B cell (primary cell): ENCODE measurements at regions not wholly inside any gene's neighbourhood (a gene's known extent, or its start where the extent isn't known, plus 50 kb on each side); places are given as distances from the start of the nearest gene placed in this dataset.

Source experiments
- ATAC-seq: fragments of 200-7000 bp; cut with Tn5 transposase; one replicate; pipeline ENCODE4 v1.10.0; 2021; ENCODE audit warnings: low read depth, mild to moderate bottlenecking, moderate number of reproducible peaks, moderate library complexity
- CTCF ChIA-PET: fragments of 350-600 bp; sonication (Branson Sonifier 250); formaldehyde crosslinking; loops from one replicate; lab custom pipeline; 2021; ENCODE audit warnings: antibody characterized with exemption, inconsistent platforms; lab: Charles Lee
- POLR2A ChIA-PET: fragments of 350-600 bp; sonication (Branson Sonifier 250); formaldehyde crosslinking; loops from one replicate; lab custom pipeline; 2021; ENCODE audit warnings: antibody characterized with exemption; lab: Charles Lee
- DNase-seq: peaks from one replicate; pipeline ENCODE4 v3.0.0; 2013
- H2AFZ ChIP-seq: 2 replicates; pipeline ENCODE4 v1.6.1; 2012; ENCODE audit warnings: mild to moderate bottlenecking, low read depth, low read length; ENCODE audit not compliant: insufficient read depth, poor library complexity, severe bottlenecking
- H3K27ac ChIP-seq, 2 donors: 1 replicate in 1 of 2; 2 replicates in 1 of 2; pipeline ENCODE4 v1.5.1; 2012 to 2013; ENCODE audit warnings: low read length in 2 of 2, mild to moderate bottlenecking in 2 of 2, moderate library complexity in 1 of 2
- H3K27me3 ChIP-seq, 4 experiments: fragments of 200-600 bp in 1 of 4; sonication (generic) in 1 of 4; replicated peaks in 1 of 4; 1 replicate in 2 of 4; 2 replicates in 2 of 4; pipeline versions ENCODE4 v1.6.1 to v1.7.0; 2013 to 2016; ENCODE audit warnings: low read length in 3 of 4, mild to moderate bottlenecking in 2 of 4, mixed read lengths in 1 of 4, moderate library complexity in 1 of 4; ENCODE audit not compliant: insufficient read depth in 4 of 4, control insufficient read depth in 3 of 4; ENCODE audit errors: control extremely low read depth in 1 of 4
- H3K36me3 ChIP-seq, 2 experiments: replicated peaks in 1 of 2; 1 replicate in 1 of 2; 2 replicates in 1 of 2; pipeline versions ENCODE4 v1.6.1 to v1.7.1; 2013; ENCODE audit warnings: low read length in 1 of 2; ENCODE audit not compliant: insufficient read depth in 2 of 2, control insufficient read depth in 1 of 2; ENCODE audit errors: control extremely low read depth in 1 of 2, extremely low read depth in 1 of 2
- H3K4me1 ChIP-seq, 2 donors: fragments of 200-600 bp in 1 of 2; sonication (generic) in 1 of 2; 1 replicate in 1 of 2; 2 replicates in 1 of 2; pipeline versions ENCODE4 v1.5.1 to v1.6.1; 2013 to 2017; ENCODE audit warnings: low read length in 2 of 2; ENCODE audit not compliant: control insufficient read depth in 2 of 2, insufficient read depth in 2 of 2
- H3K4me2 ChIP-seq: replicated peaks from 2 replicates; pipeline ENCODE3; 2012; ENCODE audit warnings: mild to moderate bottlenecking, low read depth, low read length; ENCODE audit not compliant: poor library complexity, severe bottlenecking
- H3K4me3 ChIP-seq, 5 experiments: fragments of 200-600 bp in 1 of 5; sonication (generic) in 1 of 5; 1 replicate in 3 of 5; 2 replicates in 2 of 5; pipeline versions ENCODE4 v1.5.1 to v1.7.0; 2011 to 2016; ENCODE audit warnings: low read length in 4 of 5, mild to moderate bottlenecking in 4 of 5, low read depth in 2 of 5, control low read depth in 1 of 5, moderate library complexity in 1 of 5; ENCODE audit not compliant: insufficient read depth in 1 of 5; ENCODE audit errors: control extremely low read depth in 1 of 5, extremely low read depth in 1 of 5
- H3K79me2 ChIP-seq: fragments of 200-600 bp; sonication (generic); one replicate; pipeline ENCODE4 v1.6.0; 2016; ENCODE audit warnings: low read length; ENCODE audit not compliant: control insufficient read depth, insufficient read depth
- H3K9ac ChIP-seq: fragments of 200-600 bp; sonication (generic); 2 replicates; pipeline ENCODE4 v1.6.1; 2017; ENCODE audit warnings: mild to moderate bottlenecking, low read length, moderate library complexity
- H3K9me3 ChIP-seq, 3 donors: one replicate each; pipeline versions ENCODE4 v1.6.1 to v1.7.1; 2013; ENCODE audit warnings: low read length in 2 of 3; ENCODE audit not compliant: control insufficient read depth in 2 of 3, insufficient read depth in 1 of 3; ENCODE audit errors: control extremely low read depth in 1 of 3
- H4K20me1 ChIP-seq: 2 replicates; pipeline ENCODE4 v1.6.0; 2012; ENCODE audit warnings: mild to moderate bottlenecking, low read length; ENCODE audit not compliant: insufficient read depth, control insufficient read depth, poor library complexity, severe bottlenecking
- H3K27ac Mint-ChIP-seq: one replicate; pipeline ENCODE4 v1.8.0; 2021; ENCODE audit warnings: mixed read lengths
- H3K27me3 Mint-ChIP-seq: one replicate; pipeline ENCODE4 v1.8.0; 2021; ENCODE audit warnings: mixed read lengths
- H3K4me1 Mint-ChIP-seq: one replicate; pipeline ENCODE4 v1.8.0; 2021; ENCODE audit warnings: mixed read lengths
- H3K4me3 Mint-ChIP-seq: one replicate; pipeline ENCODE4 v1.8.0; 2021; ENCODE audit warnings: mixed read lengths
- H3K9me3 Mint-ChIP-seq: one replicate; pipeline ENCODE4 v1.8.0; 2022; ENCODE audit warnings: mixed read lengths; ENCODE audit not compliant: insufficient read depth
- CTCF ChIP-seq: fragments of 200-600 bp; IDR thresholded peaks from one replicate; pipeline ENCODE4 v1.8.0; 2022; ENCODE audit warnings: antibody characterized with exemption, mild to moderate bottlenecking
- EZH2 ChIP-seq: IDR thresholded peaks from 2 replicates; pipeline ENCODE4 v1.6.1; 2012; ENCODE audit warnings: borderline replicate concordance, low read depth, mild to moderate bottlenecking, moderate library complexity, low read length; ENCODE audit not compliant: insufficient read depth, poor library complexity, severe bottlenecking
- WGBS: methylation state at CpG from one replicate; pipeline ENCODE4 v1.1.5; 2013; ENCODE audit warnings: missing lambda C conversion rate; ENCODE audit not compliant: insufficient coverage; 5-methylcytosine and 5-hydroxymethylcytosine counted together
- intact Hi-C: fragments of 100-400 bp; cut with micrococcal nuclease; formaldehyde crosslinking; loops from one replicate; pipeline ENCODE4 v1.10.0; 2022

DNA sequence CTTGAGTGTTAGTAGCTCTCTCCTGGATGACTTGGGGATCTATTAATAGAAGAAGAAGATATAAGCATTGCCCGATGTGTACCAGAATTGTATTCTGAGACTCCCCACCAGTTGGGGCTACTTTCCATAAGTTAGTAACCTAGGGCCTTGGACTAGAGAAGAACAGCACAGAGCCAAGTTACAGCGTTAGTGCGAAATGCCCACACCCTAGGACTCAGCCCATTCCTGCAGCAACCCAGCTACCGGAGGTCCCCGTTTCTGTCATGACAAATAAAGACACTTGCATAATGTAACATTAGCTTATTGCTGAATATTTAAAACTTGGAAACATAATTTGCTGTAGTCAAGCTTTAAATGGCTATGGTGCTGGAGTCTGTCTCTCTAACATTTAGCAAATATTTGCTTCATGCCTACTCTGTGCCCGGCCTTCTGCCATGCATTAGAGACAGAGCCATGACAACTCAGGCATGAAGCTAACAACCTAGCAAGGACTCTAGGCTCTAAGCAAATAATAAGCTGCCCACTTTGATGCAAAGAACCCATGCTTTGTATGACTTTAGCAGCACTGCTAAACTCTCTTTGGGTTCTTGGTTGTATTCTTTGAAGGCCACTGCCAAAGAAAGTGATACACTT, 103.4 kb upstream of the COL21A1 start:
- CTCF ChIA-PET, result interaction anchor here (1.5 kb wide), 1 partner anchor 245 kb away, joined by 3 read pairs; no protein-coding TSS in a partner anchor
- no peak overlapping the region for H3K4me2 ChIP-seq
- no peaks in the 10 kb centered on the region for H3K4me1 ChIP-seq
- no peak overlapping the region for H2AFZ ChIP-seq
- Mint-ChIP-seq H3K9me3 (no peaks in the 10 kb centered on the region), H3K4me1 (no peaks in the 10 kb centered on the region), H3K4me3 (no peak overlapping the region), H3K27ac (no peak overlapping the region), H3K27me3 (peaks cover 10% of the 10 kb centered on the region)
- intact Hi-C loops, result no loop called here
- no peaks in the 10 kb centered on the region for H4K20me1 ChIP-seq
- no peak overlapping the region for H3K4me3 ChIP-seq
- TF ChIP-seq EZH2 (no peak), CTCF (no peak)
- POLR2A ChIA-PET, result no interaction called here
- no peak overlapping the region for H3K9ac ChIP-seq
- no peaks in the 10 kb centered on the region for H3K79me2 ChIP-seq
- H3K27ac ChIP-seq, result no peak overlapping the region
- no peaks in the 10 kb centered on the region for H3K36me3 ChIP-seq
- ATAC-seq (no peak), DNase-seq (no peak)
- no peaks in the 10 kb centered on the region for H3K9me3 ChIP-seq
- 100% methylated on average over 1 of the region's 6 CpGs for WGBS
- H3K27me3 ChIP-seq, result peaks cover 0 to 8% (median 0%) of the 10 kb centered on the region in 4 experiments

DNA sequence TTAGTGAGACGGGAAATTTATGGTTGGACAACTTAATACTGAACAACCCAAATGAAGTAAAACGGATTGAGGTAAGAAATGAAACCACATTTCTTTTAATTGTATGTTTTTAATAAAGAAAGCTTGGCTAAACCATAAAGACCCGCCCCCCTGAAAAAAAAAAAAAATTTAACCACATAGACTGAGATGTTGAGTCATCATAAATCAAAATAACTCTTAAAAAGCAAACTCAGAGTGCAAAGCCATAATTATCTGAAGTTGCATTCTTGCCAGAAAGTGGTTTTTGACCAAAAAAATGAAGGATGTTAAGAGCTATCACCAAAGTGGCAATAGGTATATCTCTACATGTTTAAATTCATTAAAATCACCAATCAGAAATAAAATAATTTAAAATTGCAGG, 101.8 kb upstream of the COL21A1 start:
- H3K4me1 Mint-ChIP-seq, result no peaks in the 10 kb centered on the region
- ATAC-seq, result no peak
- H3K4me2 ChIP-seq, result no peak overlapping the region
- no peak overlapping the region for H3K27ac Mint-ChIP-seq
- H3K9me3 ChIP-seq, result no peaks in the 10 kb centered on the region
- CTCF ChIA-PET, result no interaction called here
- no peaks in the 10 kb centered on the region for H3K79me2 ChIP-seq
- TF ChIP-seq CTCF (no peak), EZH2 (no peak)
- intact Hi-C loops, result no loop called here
- no peak overlapping the region for H3K9ac ChIP-seq
- H3K9me3 Mint-ChIP-seq, result no peaks in the 10 kb centered on the region
- H3K4me1 ChIP-seq, result no peaks in the 10 kb centered on the region
- no CpG with 5 or more reads among the region's 3 CpGs for WGBS
- peaks cover 10% of the 10 kb centered on the region for H3K27me3 Mint-ChIP-seq
- no peaks in the 10 kb centered on the region for H3K36me3 ChIP-seq
- peaks cover 0 to 8% (median 0%) of the 10 kb centered on the region in 4 experiments for H3K27me3 ChIP-seq
- H4K20me1 ChIP-seq, result no peaks in the 10 kb centered on the region
- H3K4me3 ChIP-seq, result no peak overlapping the region
- H2AFZ ChIP-seq, result no peak overlapping the region
- POLR2A ChIA-PET, result no interaction called here
- no peak overlapping the region for H3K27ac ChIP-seq
- H3K4me3 Mint-ChIP-seq, result no peak overlapping the region
- no peak for DNase-seq
